OCI-LY7 (cell line): ENCODE measurements at regions not wholly inside any gene's neighbourhood (a gene's known extent, or its start where the extent isn't known, plus 50 kb on each side); places are given as distances from the start of the nearest gene placed in this dataset.

Experiments
- EZH2phosphoT487 ChIP-seq: fragments of 200-600 bp; sonication (generic); IDR thresholded peaks from 2 replicates; pipeline ENCODE4 v1.6.1; 2018; ENCODE audit warnings: low read depth, borderline replicate concordance, mild to moderate bottlenecking, mixed run types, antibody characterized with exemption, low read length, moderate library complexity, mixed read lengths
- TF ChIP-seq, protein P1 (sequence below): fragments of 200-600 bp; sonication (generic); conservative IDR thresholded peaks from 2 replicates; pipeline ENCODE4 v1.5.1; 2014; ENCODE audit warnings: mild to moderate bottlenecking, antibody characterized with exemption, low read length, moderate library complexity, mixed read lengths

DNA sequence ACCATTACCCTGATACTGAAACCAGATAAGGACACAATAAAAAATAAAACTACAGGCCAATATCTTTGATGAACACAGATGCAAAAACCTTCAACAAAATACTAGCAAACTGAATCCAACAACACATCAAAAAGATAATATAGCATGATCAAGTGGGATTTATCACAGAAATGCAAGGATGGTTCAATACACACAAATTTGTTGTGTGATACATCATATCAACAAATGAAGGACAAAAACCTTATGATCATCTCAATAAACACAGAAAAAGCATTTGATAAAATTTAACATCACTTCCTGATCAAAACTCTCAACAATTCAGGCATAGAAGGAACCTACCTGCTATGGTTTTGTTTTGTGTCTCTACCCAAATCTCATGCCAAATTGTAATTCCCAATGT lies 74.3 kb upstream of the VANGL1 start:
- TF ChIP-seq, protein P1, sequence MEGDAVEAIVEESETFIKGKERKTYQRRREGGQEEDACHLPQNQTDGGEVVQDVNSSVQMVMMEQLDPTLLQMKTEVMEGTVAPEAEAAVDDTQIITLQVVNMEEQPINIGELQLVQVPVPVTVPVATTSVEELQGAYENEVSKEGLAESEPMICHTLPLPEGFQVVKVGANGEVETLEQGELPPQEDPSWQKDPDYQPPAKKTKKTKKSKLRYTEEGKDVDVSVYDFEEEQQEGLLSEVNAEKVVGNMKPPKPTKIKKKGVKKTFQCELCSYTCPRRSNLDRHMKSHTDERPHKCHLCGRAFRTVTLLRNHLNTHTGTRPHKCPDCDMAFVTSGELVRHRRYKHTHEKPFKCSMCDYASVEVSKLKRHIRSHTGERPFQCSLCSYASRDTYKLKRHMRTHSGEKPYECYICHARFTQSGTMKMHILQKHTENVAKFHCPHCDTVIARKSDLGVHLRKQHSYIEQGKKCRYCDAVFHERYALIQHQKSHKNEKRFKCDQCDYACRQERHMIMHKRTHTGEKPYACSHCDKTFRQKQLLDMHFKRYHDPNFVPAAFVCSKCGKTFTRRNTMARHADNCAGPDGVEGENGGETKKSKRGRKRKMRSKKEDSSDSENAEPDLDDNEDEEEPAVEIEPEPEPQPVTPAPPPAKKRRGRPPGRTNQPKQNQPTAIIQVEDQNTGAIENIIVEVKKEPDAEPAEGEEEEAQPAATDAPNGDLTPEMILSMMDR: no peak
- no peak for TF ChIP-seq EZH2phosphoT487
